Gastroesophageal sphincter (tissue), 3 donors: ENCODE measurements at regions not wholly inside any gene's neighbourhood (a gene's known extent, or its start where the extent isn't known, plus 50 kb on each side); places are given as distances from the start of the nearest gene placed in this dataset.

Source experiments
- CTCF ChIP-seq, 4 experiments: fragments of 200-600 bp in 2 of 4; fragments of 450-650 bp in 2 of 4; sonication (generic) in 1 of 4; IDR thresholded peaks; one replicate each; pipeline ENCODE4 v1.5.1; 2017 to 2019; ENCODE audit warnings: antibody characterized with exemption in 4 of 4, mild to moderate bottlenecking in 2 of 4, moderate library complexity in 2 of 4
- EP300 ChIP-seq: sonication (generic); formaldehyde crosslinking; IDR thresholded peaks from one replicate; pipeline ENCODE4 v1.6.1; 2017; ENCODE audit warnings: antibody characterized with exemption, mild to moderate bottlenecking
- POLR2A ChIP-seq, 2 donors: fragments of 450-650 bp; IDR thresholded peaks; one replicate each; pipeline ENCODE4 v1.6.1; 2017; ENCODE audit warnings: antibody characterized with exemption in 2 of 2, mild to moderate bottlenecking in 2 of 2, moderate library complexity in 1 of 2

GRCh38 chr6:105649192-105649591, 246.3 kb upstream of the PREP start:
- TF ChIP-seq CTCF (IDR thresholded peaks at IDR 0.05) (no peak), POLR2A (IDR thresholded peaks at IDR 0.05) (no peak), EP300 (no peak)
